ENCODE measurements at regions not wholly inside any gene's neighbourhood (a gene's known extent, or its start where the extent isn't known, plus 50 kb on each side); places are given as distances from the start of the nearest gene placed in this dataset.
"Not testable (repeated sequence)": the region's sequence is repeated elsewhere in the genome, so short reads cannot be mapped to it uniquely, and the experiment has no call there.

- DNase-seq (ENCODE audit: low spot score) = no peak
Measured at GRCh38 chr1:65062339-65062738, 85.7 kb upstream of the AK4 start.

- peak; percentile 22 for DNase-seq (ENCODE audit: low spot score)
Measured at GRCh38 chr1:65063025-65063424, 85.0 kb upstream of the AK4 start.

- DNase-seq (ENCODE audit: low spot score) = no peak
Measured at GRCh38 chr1:65064981-65065380, 83.0 kb upstream of the AK4 start.

DNA sequence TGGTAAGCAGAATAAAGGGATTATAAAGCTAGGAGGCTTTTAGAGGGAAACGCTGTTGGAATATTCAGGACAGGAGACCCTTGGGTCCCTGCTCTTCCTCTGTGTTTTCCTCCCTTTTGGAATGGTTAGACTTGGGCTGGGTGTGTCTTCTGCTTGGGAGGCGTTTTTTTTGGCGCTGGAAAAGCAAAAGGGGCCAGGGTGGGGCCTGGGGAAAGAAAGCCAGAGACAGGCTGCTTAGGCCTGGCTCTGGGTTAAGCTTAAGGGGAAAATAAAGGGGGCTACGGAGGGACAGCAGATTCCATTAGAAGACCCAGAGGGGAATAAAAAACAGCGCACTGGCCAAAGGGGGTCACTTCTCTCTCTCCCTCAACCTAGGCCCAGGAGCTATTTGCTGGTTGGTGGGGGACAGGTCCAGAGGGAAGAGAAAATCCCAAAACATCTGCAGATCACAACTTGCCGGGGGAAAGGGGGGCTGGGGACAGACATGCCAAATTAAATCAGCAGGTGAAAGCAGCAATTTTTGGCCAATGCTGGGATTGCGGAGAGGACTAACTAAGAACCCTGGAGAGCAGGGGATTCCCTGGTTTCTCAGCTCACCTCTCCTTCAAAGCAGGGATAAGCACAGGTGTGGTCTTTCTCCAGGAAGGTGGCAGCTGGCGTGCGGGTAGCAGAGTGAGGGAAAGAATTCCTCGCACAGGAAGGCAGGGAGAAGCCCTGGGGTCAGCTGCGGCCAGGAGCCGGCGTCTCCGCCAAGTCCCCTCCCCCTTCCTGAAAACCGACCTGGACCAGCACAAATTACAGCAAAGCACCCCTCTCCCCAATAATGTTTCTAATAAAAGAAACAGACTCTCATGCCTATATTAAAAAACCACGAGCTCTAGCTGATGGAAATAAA, 82.2 kb upstream of the AK4 start:
- no peak for DNase-seq (ENCODE audit: low spot score)

GRCh38 chr1:65066419-65066765, 81.6 kb upstream of the AK4 start:
- DNase-seq (ENCODE audit: low spot score) = no peak

DNA sequence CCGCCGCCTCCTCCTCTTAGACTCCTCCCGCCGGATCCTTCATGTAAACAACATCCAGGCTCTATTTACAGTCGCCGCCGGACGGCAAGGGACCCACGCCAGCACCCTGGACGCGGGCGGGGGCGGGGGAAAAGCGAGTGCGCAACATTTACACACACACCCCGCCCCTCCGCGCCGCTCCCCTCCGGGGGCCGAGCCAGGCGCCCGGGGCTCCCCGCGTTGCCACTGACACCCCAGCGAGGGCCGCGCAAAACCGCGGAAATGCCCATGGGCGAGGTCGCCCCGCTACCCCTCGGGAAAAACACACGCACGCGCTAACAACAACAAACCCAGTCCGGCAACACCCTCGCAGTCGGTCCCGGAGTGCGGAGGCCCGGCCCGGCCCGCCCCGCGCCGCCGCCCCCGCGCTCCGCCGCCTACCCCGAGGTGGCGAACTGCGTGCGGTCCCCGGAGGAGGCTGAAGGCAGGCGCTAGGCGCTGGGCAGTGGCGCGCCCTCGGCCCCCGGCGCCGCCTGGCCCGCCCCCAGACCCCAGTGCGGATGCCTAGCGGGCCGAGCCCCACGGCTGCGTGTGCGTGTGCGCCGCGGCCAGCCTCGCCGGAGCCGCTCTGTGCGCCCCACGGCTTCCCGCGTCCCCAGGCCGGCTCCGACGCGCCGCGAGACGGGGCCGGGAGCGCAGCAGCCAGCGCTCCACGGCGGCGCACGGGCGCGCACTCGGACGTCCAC, 81.1 kb upstream of the AK4 start:
- peak; percentile 81 for DNase-seq (ENCODE audit: low spot score)

GRCh38 chr1:65067491-65068201, 80.4 kb upstream of the AK4 start:
- DNase-seq (ENCODE audit: low spot score) = peak; percentile 84

GRCh38 chr1:65068202-65069010, 79.6 kb upstream of the AK4 start:
- no peak for DNase-seq (ENCODE audit: low spot score)

- no peak for DNase-seq (ENCODE audit: low spot score)
Measured at GRCh38 chr1:65069011-65069565, 78.9 kb upstream of the AK4 start.

GRCh38 chr1:65072845-65073244, 75.2 kb upstream of the AK4 start:
- DNase-seq (ENCODE audit: low spot score) = no peak

DNA sequence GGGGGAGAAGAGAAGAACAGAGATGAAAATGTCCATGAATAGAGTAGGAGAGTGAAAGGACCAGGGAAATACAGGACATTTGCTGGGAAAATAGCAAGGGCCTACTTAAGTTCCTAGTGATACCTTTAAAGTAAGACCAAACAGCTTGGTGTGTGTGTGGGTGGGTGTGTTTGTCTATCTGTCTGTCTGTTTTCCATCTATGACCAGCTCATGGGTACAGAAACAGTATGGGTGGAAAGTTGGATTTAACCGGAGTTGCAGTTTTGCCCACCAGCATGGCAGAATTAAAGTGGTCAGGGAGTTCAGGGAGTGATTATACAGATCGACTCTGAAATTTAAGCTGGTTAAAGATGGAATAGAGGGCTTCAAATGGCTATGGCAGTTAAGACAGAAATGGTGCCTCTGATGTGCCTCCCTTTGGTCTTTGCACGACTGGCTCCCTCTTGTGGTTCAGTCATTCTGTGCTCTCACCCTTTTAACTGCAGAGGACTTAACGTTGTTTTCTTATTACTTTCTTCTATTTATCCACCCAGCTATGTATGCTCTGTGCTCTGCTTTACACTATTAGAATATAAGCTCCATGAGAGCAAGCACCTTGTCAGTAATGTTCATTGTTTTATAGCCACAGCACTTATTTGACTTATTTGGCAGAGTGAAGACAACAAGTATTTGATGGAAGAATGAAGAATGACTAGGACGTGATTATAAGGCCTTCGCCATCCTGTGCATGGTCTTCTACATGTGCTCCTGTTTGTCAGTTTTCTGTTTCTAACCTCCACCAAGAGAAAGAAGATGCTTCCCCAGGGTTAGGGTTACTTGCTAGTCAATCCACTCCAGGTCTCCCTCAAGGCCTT, 72.7 kb upstream of the AK4 start:
- peak; percentile 73 for DNase-seq (ENCODE audit: low spot score)

DNA sequence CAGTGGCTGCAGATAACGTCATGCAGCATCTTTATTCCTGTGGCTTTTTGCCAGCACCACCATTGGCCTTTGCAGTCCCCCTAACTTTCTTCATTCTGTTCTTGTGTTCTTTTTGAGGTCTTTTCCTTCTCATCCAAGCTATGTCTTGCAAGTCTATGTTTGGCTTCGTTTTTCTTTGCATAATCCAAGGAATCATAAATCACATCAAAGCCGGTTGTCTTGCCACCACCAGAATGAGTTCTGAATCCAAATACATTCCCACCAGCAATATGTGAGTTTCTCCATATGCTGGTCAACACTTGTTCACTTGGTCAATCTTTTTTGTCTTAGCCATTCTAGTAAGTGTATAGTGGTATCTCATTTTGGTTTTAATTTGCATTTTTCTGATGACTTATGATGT, 70.6 kb upstream of the AK4 start:
- DNase-seq (ENCODE audit: low spot score) = no peak

DNA sequence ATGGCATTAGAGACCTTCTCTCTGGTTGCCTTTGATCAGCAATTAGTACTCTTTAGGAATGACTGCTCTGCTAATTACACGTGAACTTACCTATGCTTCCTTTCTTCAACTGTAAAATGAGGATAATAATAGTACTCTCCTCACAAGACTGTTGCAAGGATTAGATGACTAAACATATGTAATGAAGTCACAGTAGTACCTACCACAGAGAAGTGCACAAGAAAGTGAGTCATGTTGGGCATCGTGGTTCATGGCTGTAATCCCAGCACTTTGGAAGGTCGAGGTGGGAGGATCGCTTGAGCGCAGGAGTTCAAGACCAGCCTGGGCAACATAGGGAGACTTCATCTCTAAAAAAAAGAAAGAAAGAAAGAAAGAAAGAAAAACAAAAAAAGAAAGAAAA, 68.1 kb upstream of the AK4 start:
- DNase-seq (ENCODE audit: low spot score) = peak; percentile 44

DNA sequence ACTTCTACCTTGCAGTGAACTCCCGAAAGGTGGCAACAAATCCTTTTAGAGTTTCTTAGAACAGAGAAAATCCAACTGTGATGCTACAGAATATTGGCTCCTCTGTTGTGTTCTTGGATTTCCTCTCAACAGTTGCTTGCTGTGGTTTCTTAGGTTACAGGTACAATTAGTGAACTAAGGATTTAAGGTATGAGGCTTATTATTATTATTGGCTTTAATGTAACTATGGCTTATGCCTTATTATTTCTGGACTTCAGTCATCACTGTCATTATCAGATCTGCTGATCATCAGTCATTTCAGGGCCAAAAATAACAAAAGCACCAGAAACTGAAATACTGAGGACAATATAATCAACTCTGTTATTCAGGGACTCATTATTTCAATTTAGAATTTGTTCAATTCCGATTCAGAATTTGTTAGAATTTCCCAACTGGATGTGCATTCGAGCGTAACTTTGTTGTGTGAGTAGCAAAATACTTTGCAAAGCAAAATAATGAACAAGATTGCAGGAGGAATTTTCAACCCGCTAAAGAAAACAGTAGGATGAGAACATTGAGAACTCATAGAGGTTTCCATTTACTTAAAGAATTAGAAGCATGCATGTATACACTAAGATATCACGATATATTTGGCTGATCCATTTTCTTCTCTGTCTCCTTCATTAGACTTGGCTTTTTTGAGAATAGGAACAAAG, 65.5 kb upstream of the AK4 start:
- DNase-seq (ENCODE audit: low spot score) = no peak

DNA sequence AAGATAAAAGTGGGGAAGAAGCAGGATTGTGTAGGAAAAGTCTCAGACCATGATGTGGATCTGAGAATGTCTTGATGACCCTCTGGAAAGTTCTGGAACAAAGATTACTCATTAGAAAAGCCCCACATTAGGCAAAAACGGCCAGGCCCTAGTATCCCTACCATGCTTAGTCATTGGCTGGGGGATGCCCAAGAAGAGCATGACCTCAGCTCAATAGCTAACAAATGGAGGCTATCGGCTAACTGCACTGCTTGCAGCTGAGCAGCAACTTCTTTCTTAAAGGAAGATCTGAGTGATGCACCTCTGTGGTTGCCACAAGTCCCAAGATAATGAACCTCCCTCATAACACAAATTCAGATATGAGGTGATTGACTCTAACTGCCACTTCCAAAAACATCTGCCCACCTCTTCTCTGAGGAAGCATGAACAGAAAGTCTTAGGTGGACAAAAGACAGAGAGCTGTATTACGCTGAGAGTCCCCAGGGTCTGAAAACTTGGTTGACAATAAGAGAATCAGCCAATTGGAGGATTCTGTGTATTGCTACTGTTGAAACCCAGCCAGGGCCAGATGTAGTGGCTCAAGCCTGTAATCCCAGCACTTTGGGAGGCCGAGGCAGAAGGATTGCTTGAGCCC, 64.6 kb upstream of the AK4 start:
- no peak for DNase-seq (ENCODE audit: low spot score)

DNA sequence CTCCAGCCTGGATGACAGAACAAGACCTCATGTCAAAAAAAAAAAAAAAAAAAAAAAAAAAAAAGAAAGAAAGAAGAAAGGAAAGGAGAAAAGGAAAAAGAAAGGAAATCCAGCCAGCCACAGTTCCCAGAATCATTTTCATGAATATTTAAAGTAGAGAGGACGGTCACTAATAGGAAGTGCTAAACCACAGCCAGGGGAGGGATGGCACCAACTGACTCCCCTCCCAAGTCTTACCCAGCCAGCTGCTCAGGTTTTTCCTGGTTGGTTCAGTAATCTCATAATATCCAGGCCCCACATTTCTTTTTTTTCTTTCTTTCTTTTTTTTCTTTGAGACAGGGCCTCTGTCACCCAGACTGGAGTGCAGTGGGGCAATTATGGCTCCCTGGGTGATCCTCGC, 63.9 kb upstream of the AK4 start:
- no peak for DNase-seq (ENCODE audit: low spot score)

GRCh38 chr1:65087519-65087918, 60.5 kb upstream of the AK4 start:
- DNase-seq (ENCODE audit: low spot score) = not testable (repeated sequence)

GRCh38 chr1:65090406-65090805, 57.6 kb upstream of the AK4 start:
- no peak for DNase-seq (ENCODE audit: low spot score)

GRCh38 chr1:65092691-65093090, 55.3 kb upstream of the AK4 start:
- no peak for DNase-seq (ENCODE audit: low spot score)

Data from H4 (cell line).